OCI-LY1 (cell line): ENCODE measurements at regions not wholly inside any gene's neighbourhood (a gene's known extent, or its start where the extent isn't known, plus 50 kb on each side); places are given as distances from the start of the nearest gene placed in this dataset.

Source experiments
- CTCF ChIP-seq: fragments of 200-600 bp; sonication (generic), shearing (Covaris generic); IDR thresholded peaks from 2 replicates; pipeline ENCODE4 v1.5.1; 2017; ENCODE audit warnings: mild to moderate bottlenecking, antibody characterized with exemption, low read length, moderate library complexity, mixed read lengths
- EZH2 ChIP-seq: fragments of 200-600 bp; sonication (generic), shearing (Covaris generic); IDR thresholded peaks from 2 replicates; pipeline ENCODE4 v1.8.0; 2017; ENCODE audit warnings: borderline replicate concordance, mixed run types, mild to moderate bottlenecking, antibody characterized with exemption, low read length, moderate library complexity, mixed read lengths

- TF ChIP-seq CTCF = no peak
- no peak for TF ChIP-seq EZH2
These were observed 231.2 kb upstream of the ARID1B start for GRCh38 chr6:156545931-156546330.
